ENCODE measurements at regions not wholly inside any gene's neighbourhood (a gene's known extent, or its start where the extent isn't known, plus 50 kb on each side); places are given as distances from the start of the nearest gene placed in this dataset.

DNA sequence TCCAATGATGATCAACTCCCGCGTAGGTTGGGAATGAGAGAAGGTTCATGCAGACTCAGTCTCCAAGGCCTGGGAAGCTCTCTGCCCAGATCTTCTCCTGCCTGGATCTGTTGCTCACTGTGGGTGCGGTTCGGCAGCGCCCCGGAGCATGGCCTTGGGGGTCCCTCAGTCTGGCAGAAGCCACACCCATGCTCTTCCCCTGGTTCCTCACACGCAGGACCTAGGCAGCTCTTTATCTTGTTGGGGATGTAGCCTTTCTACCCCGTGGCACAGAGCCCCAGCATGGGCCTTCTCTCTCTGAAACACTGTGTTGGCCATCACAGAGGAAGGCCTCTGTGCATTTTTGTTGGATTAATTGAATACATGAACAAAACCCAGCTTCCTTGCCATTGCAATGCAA is 1461.6 kb downstream of the BRD1 start:
- 86 to 94% (median 88%) methylated on average over 8 of the region's 8 CpGs for WGBS, 3 donors
- H3K4me3 ChIP-seq = no peak overlapping the region
- DNase-seq = no peak

GRCh38 chr22:48365386-48365785 is 1462.3 kb downstream of the BRD1 start:
- no peak for DNase-seq
- 80 to 84% (median 81%) methylated on average over 4 of the region's 4 CpGs for WGBS, 3 donors
- Histone ChIP-seq H3K9me3 (no peaks in the 10 kb centered on the region), H3K27me3 (no peaks in the 10 kb centered on the region), H3K36me3 (no peaks in the 10 kb centered on the region), H3K4me3 (no peak overlapping the region), H3K27ac (no peak overlapping the region), H3K4me1 (ENCODE audit: insufficient read depth) (peaks cover 7% of the 10 kb centered on the region)
- intact Hi-C loops (cut with DNase I) = no loop called here
- TF ChIP-seq POLR2A (IDR thresholded peaks at IDR 0.05) = no peak
- no peak for TF ChIP-seq CTCF (IDR thresholded peaks at IDR 0.05)
- TF ChIP-seq EP300 (IDR thresholded peaks at IDR 0.05) = no peak

More for the DNA sequence above, 1461.6 kb downstream of the BRD1 start:
- Histone ChIP-seq H3K27me3 (no peaks in the 10 kb centered on the region), H3K27ac (no peak overlapping the region), H3K4me1 (ENCODE audit: insufficient read depth) (peaks cover 10% of the 10 kb centered on the region), H3K36me3 (no peaks in the 10 kb centered on the region), H3K9me3 (no peaks in the 10 kb centered on the region)
- TF ChIP-seq CTCF (IDR thresholded peaks at IDR 0.05) (no peak), POLR2A (IDR thresholded peaks at IDR 0.05) (no peak), EP300 (IDR thresholded peaks at IDR 0.05) (no peak)
- intact Hi-C loops (cut with DNase I) = no loop called here

GRCh38 chr22:48362721-48363404 is 1464.8 kb downstream of the BRD1 start:
- WGBS, 3 donors = 76 to 78% (median 78%) methylated on average over 15 of the region's 15 CpGs
- Histone ChIP-seq H3K27me3 (no peaks in the 10 kb centered on the region), H3K4me1 (ENCODE audit: insufficient read depth) (no peaks in the 10 kb centered on the region), H3K36me3 (no peaks in the 10 kb centered on the region), H3K4me3 (no peak overlapping the region), H3K9me3 (no peaks in the 10 kb centered on the region), H3K27ac (no peak overlapping the region)
- intact Hi-C loops (cut with DNase I) = no loop called here
- no peak for DNase-seq
- TF ChIP-seq EP300 (IDR thresholded peaks at IDR 0.05) (no peak), CTCF (IDR thresholded peaks at IDR 0.05) (no peak), POLR2A (IDR thresholded peaks at IDR 0.05) (no peak)

DNA sequence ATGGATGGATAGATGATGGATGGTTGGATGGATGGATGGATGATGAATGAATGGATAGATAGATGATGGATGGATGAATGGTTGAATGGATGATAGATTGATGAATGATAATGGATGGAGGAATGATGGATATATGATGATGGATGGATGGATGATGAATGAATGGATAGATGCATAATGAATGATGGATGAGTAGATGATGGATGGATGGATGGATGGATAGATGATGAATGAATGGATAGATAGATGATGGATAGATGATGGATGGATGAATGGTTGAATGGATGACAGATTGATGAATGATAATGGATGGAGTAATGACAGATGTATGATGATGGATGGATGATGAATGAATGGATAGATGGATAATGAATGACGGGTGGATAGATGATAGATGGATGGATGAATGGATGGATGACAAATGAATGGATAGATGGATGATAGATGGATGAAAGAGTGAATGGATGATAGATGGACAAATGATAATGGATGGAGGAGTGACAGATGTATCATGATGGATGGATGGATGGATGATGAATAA is 1466.5 kb downstream of the BRD1 start:
- DNase-seq = no peak
- no peak overlapping the region for H3K4me3 ChIP-seq
- no peak overlapping the region for H3K27ac ChIP-seq
- no peaks in the 10 kb centered on the region for H3K27me3 ChIP-seq
- WGBS, 3 donors = 97 to 100% (median 98%) methylated on average over 1 of the region's 1 CpG
- no peaks in the 10 kb centered on the region for H3K4me1 ChIP-seq (ENCODE audit: insufficient read depth)
- H3K36me3 ChIP-seq = no peaks in the 10 kb centered on the region
- H3K9me3 ChIP-seq = no peaks in the 10 kb centered on the region
- no peak for TF ChIP-seq POLR2A (IDR thresholded peaks at IDR 0.05)
- no peak for TF ChIP-seq EP300 (IDR thresholded peaks at IDR 0.05)
- TF ChIP-seq CTCF (IDR thresholded peaks at IDR 0.05) = no peak
- intact Hi-C loops (cut with DNase I) = no loop called here
